ENCODE measurements at regions not wholly inside any gene's neighbourhood (a gene's known extent, or its start where the extent isn't known, plus 50 kb on each side); places are given as distances from the start of the nearest gene placed in this dataset.

DNA sequence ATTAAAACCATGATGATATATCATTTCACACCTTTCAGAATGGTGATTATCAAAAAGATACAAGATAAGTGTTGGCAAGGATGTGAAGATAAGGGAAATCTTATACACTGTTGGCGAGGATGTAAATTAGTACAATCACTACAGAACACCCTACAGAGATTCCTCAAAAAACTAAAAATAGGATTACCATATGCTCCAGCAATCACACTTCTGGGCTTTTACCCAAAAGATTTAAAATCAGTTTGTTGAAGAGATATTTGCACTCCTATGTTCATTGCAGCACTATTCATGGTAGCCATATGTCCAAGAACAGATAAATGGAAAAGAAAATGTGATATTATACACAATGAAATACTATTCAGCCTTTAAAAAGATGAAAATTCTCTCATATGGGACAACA lies 240.4 kb downstream of the GABRG1 start:
- Histone ChIP-seq H3K18ac (ENCODE audit: low read depth, low read length) (no peak overlapping the region), H2AK5ac (ENCODE audit: low read depth, low read length) (no peak overlapping the region), H2BK5ac (ENCODE audit: low read depth, low read length, poor library complexity, severe bottlenecking) (no peak overlapping the region), H3K9me3 (ENCODE audit: control insufficient read depth, insufficient read depth, low read length) (no peaks in the 10 kb centered on the region; the same call in 1 of the 2 replicates), H3K27me3 (ENCODE audit: control insufficient read depth, insufficient read depth, low read length) (no peaks in the 10 kb centered on the region), H3K4me2 (ENCODE audit: low read depth, low read length) (no peak overlapping the region), H4K8ac (ENCODE audit: low read depth in 2 of 2, low read length in 2 of 2) (no peak overlapping the region), H4K5ac (ENCODE audit: low read depth, low read length) (no peak overlapping the region), H2BK20ac (ENCODE audit: low read depth, low read length) (no peak overlapping the region), H3K4me1 (ENCODE audit: control insufficient read depth, insufficient read depth, low read length) (no peaks in the 10 kb centered on the region), H2BK15ac (ENCODE audit: low read depth, low read length) (no peak overlapping the region), H3K9me1 (ENCODE audit: insufficient read depth, low read length) (no peaks in the 10 kb centered on the region), H3K36me3 (ENCODE audit: control insufficient read depth, insufficient read depth, low read length) (no peaks in the 10 kb centered on the region), H3K79me1 (ENCODE audit: low read depth in 1 of 2, low read length in 2 of 2) (no peaks in the 10 kb centered on the region), H2AFZ (replicated peaks; ENCODE audit: low read length, poor library complexity) (no peak overlapping the region), H3K4ac (ENCODE audit: low read depth, low read length) (no peak overlapping the region), H4K91ac (ENCODE audit: insufficient read depth, low read depth, low read length) (no peak overlapping the region), H4K20me1 (ENCODE audit: insufficient read depth, low read length) (no peaks in the 10 kb centered on the region), H2AK9ac (replicated peaks; ENCODE audit: low read depth, low read length, poor library complexity) (no peak overlapping the region), H3K56ac (ENCODE audit: extremely low read depth, insufficient read depth, low read length) (no peak overlapping the region), H3K27ac (ENCODE audit: insufficient read depth, low read length) (no peak overlapping the region), H3K23ac (ENCODE audit: low read depth, low read length) (no peak overlapping the region), H2BK120ac (ENCODE audit: low read depth, low read length) (no peak overlapping the region), H3K14ac (replicated peaks; ENCODE audit: low read depth, low read length) (no peak overlapping the region), H3K9ac (ENCODE audit: low read depth, low read length) (no peak overlapping the region), H3K4me3 (ENCODE audit: insufficient read depth, low read depth, low read length) (no peak overlapping the region)
- BruUV-seq (replicated peaks) = no TSS peak
- TF ChIP-seq, protein P1, sequence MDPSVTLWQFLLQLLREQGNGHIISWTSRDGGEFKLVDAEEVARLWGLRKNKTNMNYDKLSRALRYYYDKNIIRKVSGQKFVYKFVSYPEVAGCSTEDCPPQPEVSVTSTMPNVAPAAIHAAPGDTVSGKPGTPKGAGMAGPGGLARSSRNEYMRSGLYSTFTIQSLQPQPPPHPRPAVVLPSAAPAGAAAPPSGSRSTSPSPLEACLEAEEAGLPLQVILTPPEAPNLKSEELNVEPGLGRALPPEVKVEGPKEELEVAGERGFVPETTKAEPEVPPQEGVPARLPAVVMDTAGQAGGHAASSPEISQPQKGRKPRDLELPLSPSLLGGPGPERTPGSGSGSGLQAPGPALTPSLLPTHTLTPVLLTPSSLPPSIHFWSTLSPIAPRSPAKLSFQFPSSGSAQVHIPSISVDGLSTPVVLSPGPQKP (IDR thresholded peaks at IDR 0.05; ENCODE audit: borderline replicate concordance, low read depth, low read length) = no peak
- TF ChIP-seq SMC3 (IDR thresholded peaks at IDR 0.05; ENCODE audit: low read depth, low read length) = no peak
- TF ChIP-seq MXI1 (IDR thresholded peaks at IDR 0.05; ENCODE audit: borderline replicate concordance, low read depth, low read length) = no peak
- TF ChIP-seq, protein P2, sequence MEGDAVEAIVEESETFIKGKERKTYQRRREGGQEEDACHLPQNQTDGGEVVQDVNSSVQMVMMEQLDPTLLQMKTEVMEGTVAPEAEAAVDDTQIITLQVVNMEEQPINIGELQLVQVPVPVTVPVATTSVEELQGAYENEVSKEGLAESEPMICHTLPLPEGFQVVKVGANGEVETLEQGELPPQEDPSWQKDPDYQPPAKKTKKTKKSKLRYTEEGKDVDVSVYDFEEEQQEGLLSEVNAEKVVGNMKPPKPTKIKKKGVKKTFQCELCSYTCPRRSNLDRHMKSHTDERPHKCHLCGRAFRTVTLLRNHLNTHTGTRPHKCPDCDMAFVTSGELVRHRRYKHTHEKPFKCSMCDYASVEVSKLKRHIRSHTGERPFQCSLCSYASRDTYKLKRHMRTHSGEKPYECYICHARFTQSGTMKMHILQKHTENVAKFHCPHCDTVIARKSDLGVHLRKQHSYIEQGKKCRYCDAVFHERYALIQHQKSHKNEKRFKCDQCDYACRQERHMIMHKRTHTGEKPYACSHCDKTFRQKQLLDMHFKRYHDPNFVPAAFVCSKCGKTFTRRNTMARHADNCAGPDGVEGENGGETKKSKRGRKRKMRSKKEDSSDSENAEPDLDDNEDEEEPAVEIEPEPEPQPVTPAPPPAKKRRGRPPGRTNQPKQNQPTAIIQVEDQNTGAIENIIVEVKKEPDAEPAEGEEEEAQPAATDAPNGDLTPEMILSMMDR (conservative IDR thresholded peaks at IDR 0.05; ENCODE audit: low read depth, low read length) = no peak
- TF ChIP-seq, protein P3, sequence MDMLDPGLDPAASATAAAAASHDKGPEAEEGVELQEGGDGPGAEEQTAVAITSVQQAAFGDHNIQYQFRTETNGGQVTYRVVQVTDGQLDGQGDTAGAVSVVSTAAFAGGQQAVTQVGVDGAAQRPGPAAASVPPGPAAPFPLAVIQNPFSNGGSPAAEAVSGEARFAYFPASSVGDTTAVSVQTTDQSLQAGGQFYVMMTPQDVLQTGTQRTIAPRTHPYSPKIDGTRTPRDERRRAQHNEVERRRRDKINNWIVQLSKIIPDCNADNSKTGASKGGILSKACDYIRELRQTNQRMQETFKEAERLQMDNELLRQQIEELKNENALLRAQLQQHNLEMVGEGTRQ (IDR thresholded peaks at IDR 0.05; ENCODE audit: low read depth, low read length) = no peak
- no peak for TF ChIP-seq RCOR1 (IDR thresholded peaks at IDR 0.05; ENCODE audit: insufficient replicate concordance, low read length)
- no peak for TF ChIP-seq RFX5 (IDR thresholded peaks at IDR 0.05; ENCODE audit: low read depth, low read length)
- TF ChIP-seq NFE2L2 (IDR thresholded peaks at IDR 0.05; ENCODE audit: low read depth, low read length) = no peak
- TF ChIP-seq RAD21 (IDR thresholded peaks at IDR 0.05; ENCODE audit: low read length) = no peak
- TF ChIP-seq MAFK (IDR thresholded peaks at IDR 0.05; ENCODE audit: low read depth, low read length) = no peak
- TF ChIP-seq MAZ (IDR thresholded peaks at IDR 0.05; ENCODE audit: borderline replicate concordance, low read depth, low read length) = no peak
- TF ChIP-seq FOS (IDR thresholded peaks at IDR 0.05; ENCODE audit: low read depth, low read length) = no peak
- TF ChIP-seq CEBPB (IDR thresholded peaks at IDR 0.05; ENCODE audit: low read depth, low read length) = no peak
- intact Hi-C loops (cut with micrococcal nuclease) = no loop called here
- DNase-seq (no peak), ATAC-seq (ENCODE audit: low read depth) (no peak)
- CTCF ChIA-PET = no interaction called here
- POLR2A ChIA-PET (ENCODE audit: unreplicated experiment) = no interaction called here
- dilution Hi-C loops (cut with HindIII; ENCODE audit: low sequenced_read_pairs, unreplicated experiment) = no loop called here
- no CpG with 5 or more reads among the region's 1 CpG for WGBS, 2 experiments (ENCODE audit: extremely low coverage in 2 of 2, insufficient read length in 1 of 2)
- in situ Hi-C loops (cut with MboI; ENCODE audit: low sequenced_read_pairs) = no loop called here

Measured in IMR-90 (cell line).